ENCODE measurements at regions not wholly inside any gene's neighbourhood (a gene's known extent, or its start where the extent isn't known, plus 50 kb on each side); places are given as distances from the start of the nearest gene placed in this dataset.

GRCh38 chr10:109264004-109264403, 659.3 kb downstream of the XPNPEP1 start:
- Mint-ChIP-seq H3K4me3 (no peak overlapping the region), H3K4me1 (no peaks in the 10 kb centered on the region), H3K9me3 (peaks cover 37% of the 10 kb centered on the region), H3K27me3 (ENCODE audit: insufficient read depth, low read depth, poor library complexity) (peaks cover 4% of the 10 kb centered on the region), H3K36me3 (ENCODE audit: low read depth) (peaks cover 15% of the 10 kb centered on the region), H3K27ac (no peak overlapping the region)
- no peak overlapping the region for H3K27ac ChIP-seq (ENCODE audit: low read depth)
- no peak overlapping the region for H3K4me2 ChIP-seq
- peaks cover 15% of the 10 kb centered on the region for H3K9me2 ChIP-seq (ENCODE audit: insufficient read depth)
- H3K79me2 ChIP-seq (replicated peaks; ENCODE audit: insufficient read depth): no peaks in the 10 kb centered on the region
- no peaks in the 10 kb centered on the region for H4K20me1 ChIP-seq (replicated peaks; ENCODE audit: insufficient read depth)
- no peaks in the 10 kb centered on the region for H3K4me1 ChIP-seq (ENCODE audit: insufficient read depth)
- H3K36me3 ChIP-seq (ENCODE audit: insufficient read depth): no peaks in the 10 kb centered on the region
- H3K4me3 ChIP-seq: no peak overlapping the region
- H2AFZ ChIP-seq: no peak overlapping the region
- H3F3A ChIP-seq (replicated peaks; ENCODE audit: low read depth): no peaks in the 10 kb centered on the region
- no peaks in the 10 kb centered on the region for H3K27me3 ChIP-seq (ENCODE audit: insufficient read depth)
- no peak for DNase-seq (ENCODE audit: low spot score)
- no peak for TF ChIP-seq ZNF462 (CRISPR knock-in tag; IDR thresholded peaks at IDR 0.05)
- TF ChIP-seq EZH2phosphoT487 (IDR thresholded peaks at IDR 0.05; ENCODE audit: unreplicated experiment): no peak
- TF ChIP-seq ZNF114 (CRISPR knock-in tag; IDR thresholded peaks at IDR 0.05): no peak
- TF ChIP-seq ETS1 (IDR thresholded peaks at IDR 0.05): no peak
- TF ChIP-seq CTCF (conservative IDR thresholded peaks at IDR 0.05; ENCODE audit: low read depth in 2 of 2): no peak
- TF ChIP-seq CREB1 (CRISPR knock-in tag; IDR thresholded peaks at IDR 0.05; ENCODE audit: low read depth): no peak
- no peak for TF ChIP-seq REST (IDR thresholded peaks at IDR 0.05; ENCODE audit: unreplicated experiment)
- no peak for TF ChIP-seq ZNF331 (CRISPR knock-in tag; IDR thresholded peaks at IDR 0.05; ENCODE audit: low read depth)
- no peak for TF ChIP-seq EZH2 (IDR thresholded peaks at IDR 0.05; ENCODE audit: low read depth, unreplicated experiment)
- no peak for TF ChIP-seq JUNB (IDR thresholded peaks at IDR 0.05; ENCODE audit: unreplicated experiment)
- TF ChIP-seq STAT1 (IDR thresholded peaks at IDR 0.05; ENCODE audit: unreplicated experiment): no peak
- no peak for TF ChIP-seq POLR2AphosphoS5 (IDR thresholded peaks at IDR 0.05; ENCODE audit: low read depth)
- TF ChIP-seq NANOG (IDR thresholded peaks at IDR 0.05; ENCODE audit: borderline replicate concordance): no peak
- no peak for ATAC-seq

Measured in GM23338 (cell line).